Activated CD4-positive, alpha-beta memory T cell treated with anti-CD3 and anti-CD28 coated beads, Interleukin-2, amount 10 ng/mL, durations not matched to agents 7 days and 5 days (primary cell): ENCODE measurements at regions not wholly inside any gene's neighbourhood (a gene's known extent, or its start where the extent isn't known, plus 50 kb on each side); places are given as distances from the start of the nearest gene placed in this dataset.

ENCODE experiments used
- CTCF ChIA-PET: fragments of 350-600 bp; sonication (Branson Sonifier 250); formaldehyde crosslinking; loops from one replicate; lab custom pipeline; 2021; ENCODE audit warnings: antibody characterized with exemption, inconsistent platforms; lab: Charles Lee
- POLR2A ChIA-PET: fragments of 350-600 bp; sonication (Branson Sonifier 250); formaldehyde crosslinking; loops from one replicate; lab custom pipeline; 2021; ENCODE audit warnings: antibody characterized with exemption; lab: Charles Lee
- DNase-seq: peaks from one replicate; pipeline ENCODE4 v3.0.0-alpha.2; 2020
- H3K27ac Mint-ChIP-seq: one replicate; pipeline ENCODE4 v1.8.0; 2021; ENCODE audit warnings: mild to moderate bottlenecking, mixed read lengths
- H3K27me3 Mint-ChIP-seq: one replicate; pipeline ENCODE4 v1.8.0; 2021; ENCODE audit warnings: mixed read lengths
- H3K36me3 Mint-ChIP-seq: one replicate; pipeline ENCODE4 v1.8.0; 2021; ENCODE audit warnings: low read depth, mixed read lengths
- H3K4me1 Mint-ChIP-seq: one replicate; pipeline ENCODE4 v1.8.0; 2021; ENCODE audit warnings: mixed read lengths
- H3K4me3 Mint-ChIP-seq: one replicate; pipeline ENCODE4 v1.8.0; 2021; ENCODE audit warnings: mild to moderate bottlenecking, mixed read lengths
- H3K9me3 Mint-ChIP-seq: one replicate; pipeline ENCODE4 v1.8.0; 2021; ENCODE audit warnings: mixed read lengths

DNA sequence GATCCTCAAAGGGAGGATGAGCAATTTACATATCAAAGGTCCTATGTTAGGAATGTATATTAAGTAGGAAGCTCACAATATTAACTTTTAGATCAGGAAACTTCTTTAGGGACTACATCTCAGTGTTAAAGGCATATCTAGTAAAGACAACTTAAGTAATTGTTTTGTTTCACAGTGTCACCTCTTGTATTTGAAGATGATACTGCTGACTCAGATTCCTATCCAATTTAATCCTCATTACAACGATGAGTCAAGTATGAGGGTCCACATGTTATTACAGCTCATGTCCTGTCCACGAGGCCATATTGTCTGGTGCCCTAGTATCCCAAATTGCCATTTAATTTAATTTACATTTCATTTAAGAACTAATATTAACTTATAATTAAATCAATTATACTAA lies 523.9 kb downstream of the CCDC85A start:
- Mint-ChIP-seq H3K4me1 (no peaks in the 10 kb centered on the region), H3K9me3 (peaks cover 5% of the 10 kb centered on the region), H3K27me3 (no peaks in the 10 kb centered on the region), H3K27ac (no peak overlapping the region), H3K4me3 (no peak overlapping the region), H3K36me3 (no peaks in the 10 kb centered on the region)
- no peak for DNase-seq
- ChIA-PET POLR2A (no interaction called here), CTCF (no interaction called here)

DNA sequence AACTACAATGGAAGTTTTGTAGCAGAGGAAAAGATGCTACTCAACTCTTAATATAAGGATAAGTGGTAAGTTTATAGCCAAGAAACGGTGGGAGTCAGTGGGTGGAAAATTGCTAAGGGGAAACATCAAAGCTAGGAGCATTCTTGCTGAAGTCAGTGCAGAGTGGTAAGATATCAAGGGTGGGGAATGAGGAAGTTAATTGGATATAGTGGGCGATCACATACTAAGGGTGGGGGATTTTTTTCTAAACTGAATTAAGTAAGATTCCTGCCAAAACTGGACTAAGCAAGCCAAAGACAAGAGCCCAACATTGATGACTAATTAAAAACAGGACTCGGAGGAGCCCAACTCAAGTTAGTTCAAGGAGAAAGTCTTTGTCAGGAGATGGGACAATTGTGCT lies 525.4 kb downstream of the CCDC85A start:
- H3K9me3 Mint-ChIP-seq: peaks cover 8% of the 10 kb centered on the region
- POLR2A ChIA-PET: no interaction called here

DNA sequence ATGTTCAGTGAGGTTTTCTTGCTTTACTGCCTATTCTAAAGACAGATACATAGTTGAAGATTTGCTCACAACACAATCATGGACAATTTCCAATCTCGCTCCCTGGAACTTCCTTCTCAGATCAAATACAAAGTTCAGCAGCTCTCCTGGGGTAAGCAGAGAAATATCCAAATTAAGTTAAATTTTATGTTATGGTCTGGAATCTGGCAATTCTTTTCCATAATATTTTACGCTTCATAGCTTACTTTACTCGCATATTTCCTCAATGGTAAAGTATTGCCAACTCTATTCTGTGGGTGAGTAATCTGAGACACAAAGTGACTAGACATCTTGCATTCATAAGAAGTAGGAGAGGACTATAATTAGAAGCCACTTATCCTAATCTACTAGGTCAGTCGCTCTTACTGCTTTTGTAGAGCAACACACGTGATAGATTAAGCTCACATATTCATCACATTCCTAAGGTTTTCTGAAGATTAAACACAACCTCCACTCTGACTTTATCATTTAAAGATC lies 529.4 kb downstream of the CCDC85A start:
- POLR2A ChIA-PET: no interaction called here
- H3K27me3 Mint-ChIP-seq: no peaks in the 10 kb centered on the region
- H3K9me3 Mint-ChIP-seq: peaks cover 12% of the 10 kb centered on the region

More for the DNA sequence above, 525.4 kb downstream of the CCDC85A start:
- no peaks in the 10 kb centered on the region for H3K27me3 Mint-ChIP-seq
- H3K27ac Mint-ChIP-seq: no peak overlapping the region
- CTCF ChIA-PET: no interaction called here
- H3K36me3 Mint-ChIP-seq: no peaks in the 10 kb centered on the region
- no peaks in the 10 kb centered on the region for H3K4me1 Mint-ChIP-seq
- no peak for DNase-seq
- no peak overlapping the region for H3K4me3 Mint-ChIP-seq

DNA sequence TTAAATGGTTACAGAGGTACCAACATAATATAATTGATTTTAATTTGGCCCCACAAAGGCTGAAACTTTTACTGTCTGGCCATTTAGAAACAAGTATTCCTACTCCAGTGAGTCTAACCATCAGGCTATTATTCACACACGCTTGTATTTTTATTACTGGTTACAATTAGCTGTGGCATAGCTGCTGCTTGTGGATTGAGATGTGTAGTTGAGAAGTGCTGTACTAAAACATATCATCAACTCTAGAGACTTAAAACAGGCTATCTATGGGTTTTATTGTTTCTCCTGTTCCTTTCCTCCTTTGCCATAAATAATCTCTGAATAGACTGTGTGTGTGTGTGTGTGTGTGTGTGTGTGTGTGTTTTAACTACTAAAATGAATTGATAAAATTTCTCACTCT lies 530.2 kb downstream of the CCDC85A start:
- Mint-ChIP-seq H3K27me3 (no peaks in the 10 kb centered on the region), H3K9me3 (peaks cover 12% of the 10 kb centered on the region), H3K36me3 (no peaks in the 10 kb centered on the region), H3K4me3 (no peak overlapping the region), H3K27ac (no peak overlapping the region), H3K4me1 (no peaks in the 10 kb centered on the region)
- CTCF ChIA-PET: no interaction called here
- POLR2A ChIA-PET: no interaction called here
- no peak for DNase-seq

More for the DNA sequence above, 529.4 kb downstream of the CCDC85A start:
- Mint-ChIP-seq H3K27ac (no peak overlapping the region), H3K4me1 (no peaks in the 10 kb centered on the region), H3K4me3 (no peak overlapping the region), H3K36me3 (no peaks in the 10 kb centered on the region)
- no peak for DNase-seq
- CTCF ChIA-PET: no interaction called here

DNA sequence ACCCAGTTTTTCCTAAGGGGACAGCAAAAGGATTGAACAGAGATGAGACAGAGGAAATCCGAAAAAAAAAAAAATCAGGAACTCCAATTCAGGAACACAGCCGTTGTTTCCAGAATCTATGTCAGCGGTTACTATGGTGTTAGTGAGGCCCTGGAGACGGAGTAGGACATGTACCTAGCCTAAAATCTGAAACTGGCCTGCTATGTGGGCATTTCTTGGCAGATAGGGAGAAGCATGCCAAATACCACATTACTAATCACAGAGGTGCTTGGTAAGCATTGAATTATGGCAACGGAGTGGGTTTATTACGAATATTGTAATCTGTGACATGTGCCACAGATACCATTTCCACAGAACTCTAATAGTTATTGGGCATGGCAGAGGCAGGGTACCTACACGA lies 530.6 kb downstream of the CCDC85A start:
- no peaks in the 10 kb centered on the region for H3K27me3 Mint-ChIP-seq
- H3K9me3 Mint-ChIP-seq: peaks cover 14% of the 10 kb centered on the region
- no peaks in the 10 kb centered on the region for H3K36me3 Mint-ChIP-seq
- ChIA-PET POLR2A (no interaction called here), CTCF (no interaction called here)
- no peak overlapping the region for H3K4me3 Mint-ChIP-seq
- H3K4me1 Mint-ChIP-seq: no peaks in the 10 kb centered on the region
- DNase-seq: no peak
- no peak overlapping the region for H3K27ac Mint-ChIP-seq

DNA sequence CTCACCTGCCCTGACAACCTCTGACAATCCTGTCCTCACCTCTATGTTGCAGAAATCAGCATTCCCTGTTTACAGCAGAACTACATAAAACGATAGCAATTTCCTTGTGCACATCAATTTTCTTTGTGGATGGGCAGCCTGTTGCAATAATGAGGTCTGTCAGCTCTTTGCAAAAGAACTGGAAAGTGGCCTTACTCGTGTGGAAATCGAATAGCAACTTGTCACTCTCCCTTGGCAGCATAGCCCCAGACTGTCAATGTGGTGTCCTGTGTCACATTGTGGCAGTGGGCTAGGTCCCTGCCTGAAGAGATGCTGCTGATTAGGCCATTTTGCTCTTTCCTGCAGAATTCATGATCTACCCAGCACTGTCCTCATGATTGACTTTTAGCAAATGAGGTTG lies 531.9 kb downstream of the CCDC85A start:
- ChIA-PET CTCF (no interaction called here), POLR2A (no interaction called here)
- Mint-ChIP-seq H3K27ac (no peak overlapping the region), H3K36me3 (no peaks in the 10 kb centered on the region), H3K4me3 (no peak overlapping the region), H3K27me3 (no peaks in the 10 kb centered on the region), H3K9me3 (peaks cover 18% of the 10 kb centered on the region), H3K4me1 (no peaks in the 10 kb centered on the region)
- no peak for DNase-seq

DNA sequence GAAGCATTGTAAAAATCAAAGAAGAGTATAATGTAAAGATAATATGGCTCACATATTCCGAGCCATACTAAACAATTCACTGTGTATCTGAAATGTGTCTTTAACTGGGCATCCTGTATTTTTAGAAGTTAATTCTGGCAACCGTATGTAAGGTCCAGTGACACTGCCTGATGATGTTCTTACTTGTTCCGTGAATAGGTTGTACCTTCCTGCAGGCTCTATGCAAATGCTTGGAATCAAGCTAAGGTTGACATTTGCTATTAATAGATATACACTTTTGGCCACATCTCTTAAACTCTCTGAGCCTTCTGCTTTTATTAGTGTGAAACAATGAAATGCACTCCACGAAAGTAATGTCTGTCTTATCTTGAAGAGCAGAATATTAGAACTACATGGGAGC lies 534.6 kb downstream of the CCDC85A start:
- H3K27ac Mint-ChIP-seq: no peak overlapping the region
- no peaks in the 10 kb centered on the region for H3K4me1 Mint-ChIP-seq
- no peak for DNase-seq
- no peaks in the 10 kb centered on the region for H3K36me3 Mint-ChIP-seq
- H3K27me3 Mint-ChIP-seq: no peaks in the 10 kb centered on the region
- POLR2A ChIA-PET: no interaction called here
- H3K4me3 Mint-ChIP-seq: no peak overlapping the region
- H3K9me3 Mint-ChIP-seq: peaks cover 24% of the 10 kb centered on the region
- CTCF ChIA-PET: no interaction called here

DNA sequence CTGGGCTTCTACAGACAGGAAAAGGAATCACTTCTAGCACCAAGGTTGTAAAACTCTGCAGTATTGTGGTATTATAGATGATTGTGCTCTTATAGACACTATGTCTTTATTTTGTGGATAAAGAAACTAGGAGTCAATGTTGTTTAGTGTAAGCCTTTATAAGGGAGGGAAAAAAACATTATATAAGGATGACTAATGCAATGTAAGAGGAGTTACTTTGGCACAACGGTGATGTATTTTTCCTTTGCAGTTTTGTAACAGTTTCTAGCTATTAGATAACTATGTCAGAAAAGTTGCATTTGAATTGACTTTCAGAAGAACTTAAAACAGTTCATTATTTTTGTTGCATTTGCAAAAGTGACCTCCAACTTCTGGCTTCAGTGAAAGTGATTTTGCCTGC lies 545.4 kb downstream of the CCDC85A start:
- POLR2A ChIA-PET: no interaction called here
- Mint-ChIP-seq H3K27me3 (no peaks in the 10 kb centered on the region), H3K9me3 (peaks cover 13% of the 10 kb centered on the region), H3K4me3 (no peak overlapping the region), H3K27ac (no peak overlapping the region), H3K36me3 (no peaks in the 10 kb centered on the region), H3K4me1 (no peaks in the 10 kb centered on the region)
- CTCF ChIA-PET: interaction anchor here (0.6 kb wide), 1 partner anchor 187 kb away, joined by 3 read pairs; no protein-coding TSS in a partner anchor
- DNase-seq: no peak

DNA sequence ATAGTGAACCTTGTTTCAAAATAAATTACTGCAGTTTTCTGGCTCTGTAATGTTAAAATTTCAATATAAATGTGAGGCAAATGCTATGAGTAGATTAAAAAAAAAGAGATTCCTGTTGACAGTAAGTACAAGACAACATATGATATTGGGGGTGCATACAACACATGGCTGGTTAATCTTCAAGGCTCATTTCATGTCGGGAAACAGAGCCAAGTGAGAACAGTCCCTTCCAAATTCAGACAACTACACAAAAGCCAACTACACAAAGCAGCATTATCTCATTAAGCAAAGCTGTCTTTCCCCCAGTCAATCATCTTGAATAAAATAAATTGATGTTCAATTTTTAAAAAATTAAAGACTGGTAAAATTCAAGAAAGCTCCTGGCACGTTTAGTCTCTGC lies 549.2 kb downstream of the CCDC85A start:
- POLR2A ChIA-PET: no interaction called here
- Mint-ChIP-seq H3K27me3 (no peaks in the 10 kb centered on the region), H3K4me3 (no peak overlapping the region), H3K27ac (no peak overlapping the region), H3K4me1 (no peaks in the 10 kb centered on the region), H3K36me3 (no peaks in the 10 kb centered on the region), H3K9me3 (peaks cover 7% of the 10 kb centered on the region)
- CTCF ChIA-PET: no interaction called here
- DNase-seq: no peak

DNA sequence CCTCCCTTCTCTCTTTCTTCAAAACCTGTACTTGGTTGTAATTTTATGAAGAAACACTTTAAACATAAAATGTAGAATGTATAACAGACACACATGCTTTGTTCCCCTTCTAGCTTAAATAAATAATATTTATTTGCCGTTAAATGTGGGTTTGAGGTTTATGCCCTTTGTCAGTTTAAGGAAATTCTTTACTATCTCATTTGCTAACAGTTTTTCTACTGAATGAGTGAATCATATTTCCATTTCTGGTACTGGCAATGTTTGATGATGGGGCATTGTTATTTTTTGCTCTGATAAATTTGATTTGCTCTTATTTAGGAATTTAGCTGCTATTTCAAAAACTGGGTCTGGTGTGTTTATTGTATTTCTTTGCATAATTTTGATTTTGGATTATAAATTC lies 555.6 kb downstream of the CCDC85A start:
- CTCF ChIA-PET: no interaction called here
- Mint-ChIP-seq H3K4me1 (no peaks in the 10 kb centered on the region), H3K27ac (no peak overlapping the region), H3K9me3 (peaks cover 12% of the 10 kb centered on the region), H3K4me3 (no peak overlapping the region), H3K27me3 (no peaks in the 10 kb centered on the region), H3K36me3 (no peaks in the 10 kb centered on the region)
- no peak for DNase-seq
- POLR2A ChIA-PET: no interaction called here

DNA sequence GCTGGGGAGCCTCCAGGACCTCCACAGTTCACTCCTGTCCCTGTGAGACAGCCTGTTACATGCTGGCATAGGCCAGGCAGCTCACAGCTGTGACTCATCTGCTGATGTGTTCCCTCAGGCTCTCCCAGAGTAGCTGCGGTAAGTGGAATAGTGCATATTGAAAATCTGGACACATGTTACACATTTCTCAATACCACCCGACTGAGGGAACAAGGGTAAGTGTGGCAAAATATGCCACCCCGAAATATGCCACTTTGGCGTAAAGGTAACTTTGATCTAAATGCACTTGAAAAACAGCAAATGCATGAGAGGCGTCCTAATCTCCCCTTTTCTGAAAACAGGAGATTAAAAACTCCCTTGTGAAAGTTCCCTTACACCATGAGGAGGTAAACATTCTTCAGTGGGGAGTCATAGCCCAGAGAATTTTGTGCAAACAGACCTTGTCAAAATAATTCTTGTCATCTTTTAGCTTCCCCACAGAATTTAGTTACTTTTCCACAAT lies 557.9 kb downstream of the CCDC85A start:
- Mint-ChIP-seq H3K36me3 (no peaks in the 10 kb centered on the region), H3K4me1 (no peaks in the 10 kb centered on the region), H3K27me3 (no peaks in the 10 kb centered on the region), H3K27ac (no peak overlapping the region), H3K4me3 (no peak overlapping the region), H3K9me3 (peaks cover 10% of the 10 kb centered on the region)
- POLR2A ChIA-PET: no interaction called here
- no peak for DNase-seq
- CTCF ChIA-PET: no interaction called here

DNA sequence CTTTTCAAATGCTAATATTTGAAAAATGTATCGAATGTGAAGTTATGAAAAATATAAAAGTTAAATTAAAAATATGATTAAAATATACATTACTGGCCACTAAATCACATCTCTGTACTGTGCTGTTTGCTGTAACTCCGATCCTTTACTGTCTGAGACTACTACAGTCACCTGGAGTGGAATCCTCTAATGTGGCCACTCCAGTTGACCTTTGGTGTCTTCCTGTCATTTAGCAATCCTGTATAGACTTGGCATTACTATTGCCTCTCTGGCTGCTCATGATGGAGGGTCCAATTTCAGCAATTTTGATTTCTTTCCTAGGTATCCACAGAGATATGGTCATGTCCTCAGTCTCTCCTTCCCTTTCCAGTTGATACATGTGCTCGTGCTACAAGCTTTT lies 560.0 kb downstream of the CCDC85A start:
- Mint-ChIP-seq H3K9me3 (peaks cover 5% of the 10 kb centered on the region), H3K4me3 (no peak overlapping the region), H3K27me3 (no peaks in the 10 kb centered on the region), H3K27ac (no peak overlapping the region), H3K36me3 (no peaks in the 10 kb centered on the region), H3K4me1 (no peaks in the 10 kb centered on the region)
- DNase-seq: no peak
- CTCF ChIA-PET: no interaction called here
- POLR2A ChIA-PET: no interaction called here

DNA sequence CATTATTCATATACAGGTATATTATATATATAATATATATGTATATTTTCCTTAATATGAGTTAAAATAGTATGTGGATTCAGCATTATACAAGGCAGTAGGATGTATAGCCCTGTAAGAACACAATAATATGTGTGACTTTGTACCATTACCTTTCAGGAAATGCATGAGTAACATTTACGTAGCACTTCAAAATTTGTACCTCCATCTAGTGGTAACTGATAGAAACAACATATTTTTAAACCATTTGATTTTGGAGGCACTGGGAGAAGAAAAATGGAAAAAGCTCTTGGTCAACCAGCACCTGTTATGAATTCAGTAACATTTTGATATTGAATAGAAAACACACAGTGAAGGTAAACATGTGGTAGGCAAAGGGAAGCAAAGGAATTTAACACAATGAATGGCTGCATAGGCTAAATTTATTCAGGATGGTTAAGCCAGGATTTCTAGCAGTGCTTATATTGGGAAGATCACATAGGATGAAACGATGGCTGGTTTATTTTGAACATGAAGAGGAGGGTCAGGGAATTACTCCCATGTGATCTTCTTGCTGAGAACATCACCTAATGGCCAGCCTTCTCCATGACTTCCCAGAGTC lies 565.5 kb downstream of the CCDC85A start:
- ChIA-PET POLR2A (no interaction called here), CTCF (interaction anchor here (2.4 kb wide), 1 partner anchor 566 kb away, joined by 7 read pairs; the partner anchor contains the start of gene CCDC85A)
- H3K27me3 Mint-ChIP-seq: no peaks in the 10 kb centered on the region
- no peak overlapping the region for H3K4me3 Mint-ChIP-seq
- H3K27ac Mint-ChIP-seq: no peak overlapping the region
- peaks cover 2% of the 10 kb centered on the region for H3K9me3 Mint-ChIP-seq
- no peaks in the 10 kb centered on the region for H3K36me3 Mint-ChIP-seq
- no peak for DNase-seq
- H3K4me1 Mint-ChIP-seq: no peaks in the 10 kb centered on the region

DNA sequence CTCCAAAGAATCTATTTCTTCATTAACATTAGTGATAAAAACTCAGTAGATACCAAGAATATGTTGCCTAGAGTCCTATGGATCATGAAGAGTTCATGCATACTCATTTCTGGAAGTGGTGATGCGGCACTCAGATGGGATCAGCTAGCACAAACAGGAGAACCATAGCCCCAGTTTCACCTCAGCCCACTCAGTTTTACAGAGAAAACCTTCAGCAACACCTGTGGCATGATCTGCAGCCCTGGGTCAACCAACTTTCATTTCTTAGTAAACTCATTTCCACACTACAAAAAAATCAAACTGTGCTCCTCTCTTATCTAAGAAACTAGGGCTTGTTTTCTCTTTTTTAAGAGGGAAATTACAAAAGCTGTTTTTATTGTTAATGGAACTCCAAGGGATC lies 569.4 kb downstream of the CCDC85A start:
- H3K36me3 Mint-ChIP-seq: no peaks in the 10 kb centered on the region
- CTCF ChIA-PET: no interaction called here
- no peaks in the 10 kb centered on the region for H3K4me1 Mint-ChIP-seq
- POLR2A ChIA-PET: no interaction called here
- peaks cover 5% of the 10 kb centered on the region for H3K9me3 Mint-ChIP-seq
- no peak overlapping the region for H3K4me3 Mint-ChIP-seq
- H3K27ac Mint-ChIP-seq: no peak overlapping the region
- DNase-seq: no peak
- no peaks in the 10 kb centered on the region for H3K27me3 Mint-ChIP-seq
